A172 (cell line): ENCODE measurements at regions not wholly inside any gene's neighbourhood (a gene's known extent, or its start where the extent isn't known, plus 50 kb on each side); places are given as distances from the start of the nearest gene placed in this dataset.
"Not testable (repeated sequence)": the region's sequence is repeated elsewhere in the genome, so short reads cannot be mapped to it uniquely, and the experiment has no call there.

ENCODE experiments used
- DNase-seq: peaks from one replicate; pipeline ENCODE4 v3.0.0-alpha.2; 2015; ENCODE audit warnings: low spot score

DNA sequence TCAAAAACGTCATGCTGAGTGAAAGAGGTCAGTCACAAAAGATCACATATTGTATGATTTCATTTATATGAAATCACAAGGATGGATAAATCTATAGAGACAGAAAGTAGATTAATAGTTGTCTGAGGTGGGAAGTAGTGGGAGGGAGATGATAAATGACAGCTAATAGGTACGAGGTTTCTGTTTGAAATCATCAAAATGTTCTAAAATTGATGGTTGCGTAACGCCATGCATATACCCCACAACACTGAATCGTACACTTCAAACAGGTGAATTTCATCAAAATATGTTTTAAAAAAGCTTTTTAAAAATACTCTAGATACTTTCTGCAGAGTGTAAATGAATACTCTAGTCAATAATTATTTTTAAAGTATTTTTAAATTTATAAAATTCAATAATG, 303.0 kb upstream of the STAC start:
- no peak for DNase-seq

DNA sequence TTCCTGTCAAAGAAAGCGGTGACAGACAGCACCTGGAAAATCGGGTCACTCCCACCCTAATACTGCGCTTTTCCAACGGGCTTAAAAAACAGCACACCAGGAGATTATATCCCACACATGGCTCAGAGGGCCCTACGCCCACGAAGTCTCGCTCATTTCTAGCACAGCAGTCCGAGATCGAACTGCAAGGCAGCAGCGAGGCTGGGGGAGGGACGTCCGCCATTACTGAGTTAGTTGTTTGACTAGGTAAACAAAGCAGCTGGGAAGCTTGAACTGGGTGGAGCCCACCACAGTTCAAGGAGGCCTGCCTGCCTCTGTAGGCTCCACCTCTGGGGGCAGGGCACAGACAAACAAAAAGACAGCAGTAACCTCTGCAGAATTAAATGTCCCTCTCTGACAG, 297.3 kb upstream of the STAC start:
- not testable (repeated sequence) for DNase-seq

DNA sequence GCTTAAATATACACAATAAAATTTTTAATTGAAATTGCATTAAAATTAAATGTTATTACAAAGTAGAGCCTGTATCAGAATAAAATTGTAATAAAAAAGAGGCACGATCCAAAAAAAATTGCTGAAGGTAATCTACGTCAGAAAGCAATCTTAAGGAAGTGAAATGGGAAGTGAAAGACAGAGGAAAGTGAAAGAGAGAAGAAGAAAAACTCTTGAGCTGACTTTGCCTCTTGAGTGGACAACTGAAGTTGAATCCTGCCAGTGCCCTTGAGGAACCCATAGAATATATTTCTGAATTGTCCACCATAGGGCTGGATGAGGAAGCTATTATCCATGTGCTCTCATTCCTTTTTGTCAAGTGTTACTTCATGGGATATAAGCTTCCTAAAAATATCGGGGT, 285.1 kb upstream of the STAC start:
- DNase-seq, result no peak

DNA sequence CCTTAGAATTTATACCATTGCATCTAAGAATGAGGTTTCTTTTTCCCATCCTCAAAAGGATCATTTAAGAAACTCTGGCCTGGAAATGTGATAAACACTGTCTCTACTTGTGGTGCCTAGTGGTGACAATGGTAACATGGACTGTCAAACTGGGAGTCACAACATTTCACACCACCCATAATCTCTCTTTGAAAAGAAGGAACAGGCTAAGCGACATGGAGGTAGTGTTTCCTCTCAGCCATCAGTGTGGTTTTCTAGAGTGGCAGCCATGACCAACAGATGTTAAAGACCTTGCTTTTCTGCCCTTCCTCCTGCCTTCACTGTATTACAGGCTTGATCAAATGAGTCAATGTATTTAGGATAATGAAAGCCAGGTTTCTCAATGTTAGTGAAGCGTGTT, 283.1 kb upstream of the STAC start:
- no peak for DNase-seq

DNA sequence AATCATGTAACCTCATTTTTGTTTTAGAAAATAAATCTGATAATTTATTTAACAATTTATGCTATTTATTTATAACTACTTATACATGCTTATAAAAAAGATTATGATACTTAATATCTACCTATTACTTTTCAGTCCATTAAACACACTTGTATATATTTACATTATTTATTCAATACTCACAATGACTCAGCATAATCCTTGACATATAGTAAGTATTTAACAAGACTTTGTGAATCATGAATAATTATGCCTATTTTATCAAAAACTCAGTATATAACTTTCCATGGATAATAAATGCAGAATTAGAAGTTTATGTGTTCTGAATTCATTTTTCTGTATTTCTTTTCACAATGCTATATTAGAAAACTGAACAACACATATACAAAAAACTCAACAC, 266.0 kb upstream of the STAC start:
- DNase-seq, result no peak

- DNase-seq, result peak; percentile 66
These were observed 256.0 kb upstream of the STAC start for GRCh38 chr3:36124118-36124796.

- DNase-seq, result no peak
These were observed 248.1 kb upstream of the STAC start for GRCh38 chr3:36132214-36132613.

- DNase-seq, result no peak
These were observed 244.4 kb upstream of the STAC start for GRCh38 chr3:36135863-36136262.

DNA sequence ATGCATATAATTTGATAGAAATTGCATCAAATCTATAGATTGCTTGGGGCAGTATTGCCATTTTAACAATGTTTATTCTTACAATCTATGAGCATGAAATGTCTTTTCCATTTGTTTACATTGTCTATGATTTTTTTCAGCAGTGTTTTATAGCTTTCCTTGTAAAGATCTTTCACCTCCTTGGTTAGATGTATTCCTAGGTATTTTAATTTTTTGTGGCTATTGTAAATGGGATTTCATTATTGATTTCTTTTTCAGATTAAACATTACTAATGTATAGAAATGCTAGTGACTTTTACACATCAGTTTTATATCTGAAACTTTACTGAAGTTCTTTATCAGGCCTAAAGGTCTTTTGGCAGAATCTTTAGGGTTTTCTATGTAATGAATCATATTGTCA, 237.6 kb upstream of the STAC start:
- no peak for DNase-seq

DNA sequence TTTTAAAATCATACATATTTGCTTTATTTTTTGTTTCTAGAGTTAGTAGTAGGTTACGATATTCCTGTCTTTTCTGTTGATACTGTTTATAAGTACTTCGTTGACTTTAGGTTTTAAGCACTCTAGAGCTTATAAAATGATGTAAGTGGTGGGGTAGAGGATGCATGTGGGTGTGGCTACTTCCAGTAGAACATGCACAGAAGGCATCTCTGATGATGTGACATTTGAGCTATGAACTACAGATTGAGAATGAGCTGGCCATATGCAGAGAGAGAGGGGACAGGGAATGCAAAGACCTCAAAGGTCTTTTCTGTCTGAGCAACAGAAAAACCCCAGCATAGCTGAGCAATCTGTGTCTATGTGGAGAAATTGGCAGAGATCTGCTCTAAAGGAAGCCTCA, 233.9 kb upstream of the STAC start:
- DNase-seq, result no peak

DNA sequence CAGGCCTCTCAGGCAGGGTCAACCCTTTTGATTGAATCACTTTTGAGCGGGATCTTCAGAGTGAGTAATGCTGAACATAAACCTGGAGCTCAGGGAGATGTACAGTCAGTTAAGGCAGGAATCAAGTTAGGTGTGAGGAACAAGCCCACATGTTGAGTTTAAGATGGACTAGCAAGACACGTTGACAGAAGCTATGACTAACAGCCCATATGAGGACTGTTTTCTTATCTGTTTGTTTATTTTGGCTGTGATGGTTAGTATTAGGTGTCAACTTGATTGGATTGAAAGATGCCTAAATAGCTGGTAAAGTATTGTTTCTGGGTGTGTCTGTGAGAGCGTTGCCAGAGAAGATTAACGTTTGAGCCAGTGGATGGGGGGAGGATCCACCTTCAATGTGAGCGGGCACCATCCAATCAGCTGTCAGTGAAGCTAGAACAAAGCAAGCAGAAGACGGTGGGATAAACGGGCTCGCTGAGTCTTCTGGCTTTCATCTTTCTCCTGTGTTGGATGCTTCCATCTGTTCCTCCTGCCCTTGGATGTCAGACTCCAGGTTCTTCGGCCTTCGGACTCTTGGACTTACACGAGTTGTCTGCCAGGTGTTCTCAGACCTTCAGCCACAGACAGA, 232.3 kb upstream of the STAC start:
- peak; percentile 9 for DNase-seq

DNA sequence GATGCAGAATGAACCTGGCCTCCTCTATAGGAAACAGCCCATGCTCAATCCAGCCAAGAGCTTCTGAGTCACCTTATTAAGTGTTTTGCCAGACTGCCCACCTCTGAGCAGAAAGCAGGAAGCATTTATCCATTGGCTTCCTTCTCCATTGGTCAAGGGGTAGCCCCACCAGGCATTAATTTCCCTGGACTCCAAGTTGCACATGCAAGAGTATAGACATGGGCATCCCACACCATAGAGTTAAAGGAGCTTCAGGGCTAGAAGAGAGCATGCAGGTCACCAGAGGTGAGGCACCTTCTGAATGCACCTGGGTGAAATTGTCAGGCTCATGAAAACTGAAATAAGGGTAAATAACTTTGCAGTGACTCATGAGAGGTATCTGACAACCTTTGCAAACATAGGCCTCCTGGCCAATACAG, 230.8 kb upstream of the STAC start:
- no peak for DNase-seq

DNA sequence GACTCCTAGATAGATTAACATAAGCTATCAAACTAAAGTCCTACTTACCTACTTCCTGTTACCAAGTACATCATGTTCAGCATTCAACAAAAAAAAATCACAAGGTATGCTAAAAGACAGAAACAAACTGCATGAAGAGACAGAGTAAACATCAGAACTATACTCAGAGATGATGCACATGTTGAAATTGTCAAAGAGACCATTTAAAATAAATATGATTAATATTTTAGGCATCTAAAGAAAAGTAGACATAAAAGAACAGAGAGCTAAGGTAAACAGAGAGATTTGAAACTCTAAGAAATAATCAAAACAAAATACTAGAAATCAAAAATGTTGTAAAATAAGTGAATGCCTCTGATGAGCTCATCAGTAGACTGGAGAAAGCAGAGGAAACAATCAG, 224.8 kb upstream of the STAC start:
- DNase-seq, result no peak

- DNase-seq, result no peak
These were observed 215.9 kb upstream of the STAC start for GRCh38 chr3:36164400-36164799.

DNA sequence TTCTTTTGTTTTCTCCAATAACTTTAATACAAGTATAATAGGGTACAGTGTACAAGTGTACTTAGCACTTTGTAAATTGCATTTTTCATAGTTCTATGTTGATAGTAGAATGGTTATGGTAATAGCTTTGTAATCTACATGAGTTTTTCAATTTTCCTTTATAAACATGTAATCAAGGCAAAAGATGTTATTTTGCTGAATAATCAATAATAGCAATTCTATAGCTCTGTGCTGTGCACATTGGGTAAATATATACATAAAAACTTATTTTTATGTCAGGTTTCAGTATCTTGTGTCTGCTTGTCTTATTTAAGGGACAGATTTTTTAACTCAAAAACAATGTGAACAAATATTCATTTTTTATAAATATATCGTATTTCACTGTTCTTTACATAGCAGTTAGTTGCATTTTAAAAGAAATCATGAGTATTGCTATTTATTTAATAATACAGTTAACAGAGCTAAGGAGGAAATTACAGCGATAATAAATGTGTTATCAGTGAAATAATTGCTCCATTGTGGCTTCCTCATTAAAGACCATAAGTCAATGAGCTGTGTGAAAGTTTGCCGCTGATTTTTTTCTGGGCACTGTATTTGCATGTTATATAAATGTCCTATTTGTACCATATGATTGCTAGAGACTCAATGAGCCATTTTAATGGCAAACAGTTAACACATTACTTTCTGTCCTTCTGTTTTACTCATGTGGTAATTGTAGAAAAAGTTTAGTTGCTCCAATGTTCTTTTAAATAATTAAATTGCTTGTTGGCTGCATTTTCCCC, 214.6 kb upstream of the STAC start:
- DNase-seq, result no peak

DNA sequence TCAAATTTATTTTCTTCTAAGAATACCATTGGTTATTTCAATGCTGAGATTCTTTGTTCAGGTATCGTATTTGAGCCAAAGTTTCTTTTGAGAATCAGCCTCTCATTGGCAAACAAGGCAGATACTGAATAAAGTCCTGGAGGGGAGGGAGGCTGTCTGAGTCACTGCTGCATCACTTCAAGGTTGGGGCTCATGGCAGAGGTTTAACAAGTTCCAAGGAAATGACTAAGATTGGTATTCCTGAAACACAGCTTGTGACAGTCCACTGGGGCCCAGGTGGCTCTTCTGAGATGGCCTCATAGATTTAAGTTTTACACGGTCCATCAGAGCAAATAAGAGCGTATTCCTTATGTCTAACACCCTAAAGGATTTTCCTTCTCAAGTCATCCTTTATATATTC, 213.8 kb upstream of the STAC start:
- peak; percentile 93 for DNase-seq

DNA sequence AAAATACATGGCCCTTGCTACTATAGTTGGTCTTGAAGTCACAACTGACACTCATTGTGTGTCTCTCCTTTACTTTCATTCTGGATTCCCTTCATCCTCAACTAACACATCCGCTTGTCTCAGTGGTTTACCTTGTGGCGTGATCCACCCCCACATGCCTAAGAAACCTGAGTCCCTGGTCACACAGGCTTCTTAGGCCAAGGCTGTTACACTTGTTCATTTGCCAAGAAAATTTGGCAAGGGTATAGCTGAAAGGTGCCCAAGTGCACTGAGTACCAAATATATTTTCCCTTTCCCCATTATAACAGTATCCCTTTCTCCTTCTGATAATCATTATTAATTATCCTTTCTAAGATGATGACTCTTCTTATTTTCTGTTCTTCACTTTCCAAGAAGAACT, 207.6 kb upstream of the STAC start:
- DNase-seq, result no peak

DNA sequence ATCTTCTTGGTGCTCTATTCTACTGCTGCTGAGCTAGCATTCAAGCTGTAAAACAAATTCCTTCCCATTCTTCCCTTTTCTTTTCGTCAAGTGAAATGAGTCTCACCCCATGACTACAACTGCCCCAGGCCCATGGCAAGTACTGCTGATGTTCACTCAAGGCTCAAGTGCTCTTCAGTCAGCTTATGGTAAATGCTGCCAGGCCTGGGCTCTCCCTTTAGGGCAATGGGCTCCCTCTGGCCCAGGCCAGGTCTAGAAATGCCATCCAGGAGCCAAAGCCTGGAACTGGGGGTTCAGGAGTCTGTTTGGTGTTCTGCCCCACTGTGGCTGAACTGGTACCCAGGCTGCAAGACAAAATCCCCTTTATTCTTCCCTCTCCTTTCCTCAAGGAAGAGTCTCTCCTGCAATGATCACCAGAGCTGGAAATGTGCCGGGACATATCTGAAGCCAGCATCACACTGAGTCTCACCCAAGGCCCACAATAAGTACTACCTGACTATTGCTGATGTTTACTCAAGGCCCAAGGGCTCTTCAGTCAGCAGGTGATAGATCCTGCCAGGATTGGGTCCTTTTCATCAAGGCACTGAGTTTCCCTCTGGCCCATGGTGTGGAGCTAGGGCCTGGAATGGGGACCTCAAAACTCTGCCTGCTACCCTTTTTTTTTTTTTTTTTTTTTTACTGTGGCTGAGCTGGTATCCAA, 205.0 kb upstream of the STAC start:
- no peak for DNase-seq

- no peak for DNase-seq
These were observed 204.3 kb upstream of the STAC start for GRCh38 chr3:36175916-36176461.

- no peak for DNase-seq
These were observed 202.3 kb upstream of the STAC start for GRCh38 chr3:36178018-36178417.

DNA sequence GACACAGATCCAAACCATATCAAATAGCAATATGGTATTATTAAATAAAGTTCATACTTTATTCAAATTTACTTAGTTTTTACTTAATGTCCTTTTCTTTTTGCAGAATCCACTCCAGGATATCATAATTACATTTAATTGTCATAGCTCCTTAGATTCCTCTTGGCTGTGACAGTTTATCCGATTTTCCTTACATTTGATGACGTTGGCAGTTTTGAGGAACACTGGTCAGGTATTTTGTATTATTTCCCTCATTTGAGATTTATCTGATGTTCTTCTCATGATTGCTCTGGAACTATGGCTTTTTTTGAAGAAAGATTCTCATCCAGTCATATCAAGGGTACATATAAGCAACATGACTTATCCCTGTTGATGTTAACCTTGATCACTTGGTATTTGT, 198.3 kb upstream of the STAC start:
- no peak for DNase-seq

GRCh38 chr3:36187197-36187596, 193.1 kb upstream of the STAC start:
- not testable (repeated sequence) for DNase-seq
